H1 (cell line): ENCODE measurements at regions not wholly inside any gene's neighbourhood (a gene's known extent, or its start where the extent isn't known, plus 50 kb on each side); places are given as distances from the start of the nearest gene placed in this dataset.

Experiments used
- CTCF ChIA-PET: fragments of 300-600 bp; sonication (Branson Sonifier 250); formaldehyde crosslinking; loops from one replicate; lab custom pipeline; 2021; ENCODE audit not compliant: partially characterized antibody; lab: Charles Lee
- POLR2A ChIA-PET: fragments of 300-600 bp; sonication (Branson Sonifier 250); formaldehyde crosslinking; loops from one replicate; lab custom pipeline; 2021; ENCODE audit warnings: inconsistent platforms; ENCODE audit not compliant: partially characterized antibody; lab: Charles Lee
- DNase-seq, 2 experiments: peaks; one replicate each; pipeline versions ENCODE4 v3.0.0 to v3.0.0-alpha.2; 2010 to 2022; ENCODE audit warnings: low spot score in 2 of 2, low read depth in 1 of 2, mixed read lengths in 1 of 2
- FAIRE-seq: peaks from 2 replicates; lab custom pipeline; 2011; peaks lifted over from hg19 to GRCh38; lab: Jason Lieb, UNC
- H2AFZ ChIP-seq: 2 replicates; pipeline ENCODE4 v1.8.1; 2012; ENCODE audit warnings: low read length, inconsistent platforms
- H2AK5ac ChIP-seq: 2 replicates; pipeline ENCODE4 v1.6.1; 2013; ENCODE audit warnings: low read depth, low read length
- H2BK120ac ChIP-seq: replicated peaks from 2 replicates; pipeline ENCODE3; 2013; ENCODE audit warnings: low read depth, low read length, inconsistent platforms
- H2BK12ac ChIP-seq: 2 replicates; pipeline ENCODE4 v1.6.1; 2013; ENCODE audit warnings: low read depth, low read length
- H2BK15ac ChIP-seq: 2 replicates; pipeline ENCODE4 v1.6.1; 2013; ENCODE audit warnings: low read length
- H2BK20ac ChIP-seq: 2 replicates; pipeline ENCODE4 v1.6.1; 2013; ENCODE audit warnings: low read length
- H2BK5ac ChIP-seq: 2 replicates; pipeline ENCODE4 v1.6.1; 2013; ENCODE audit warnings: low read depth, low read length
- H3K14ac ChIP-seq: 2 replicates; pipeline ENCODE4 v1.6.1; 2013; ENCODE audit warnings: inconsistent platforms; ENCODE audit not compliant: insufficient read length
- H3K18ac ChIP-seq: 2 replicates; pipeline ENCODE4 v1.6.1; 2013; ENCODE audit warnings: low read length; ENCODE audit errors: extremely low read depth
- H3K23ac ChIP-seq: 2 replicates; pipeline ENCODE4 v1.6.1; 2013; ENCODE audit warnings: inconsistent platforms; ENCODE audit not compliant: insufficient read length
- H3K23me2 ChIP-seq: 2 replicates; pipeline ENCODE4 v1.6.1; 2013; ENCODE audit warnings: low read depth, low read length
- H3K27ac ChIP-seq: 2 replicates; pipeline ENCODE4 v1.6.1; 2011; ENCODE audit warnings: low read depth, low read length, inconsistent platforms
- H3K27me3 ChIP-seq, 4 experiments: replicated peaks in 1 of 4; 1 replicate in 1 of 4; 2 replicates in 3 of 4; pipeline versions ENCODE4 v1.6.1 to v1.8.1; 2011 to 2013; ENCODE audit warnings: low read length in 3 of 4, mild to moderate bottlenecking in 3 of 4, inconsistent platforms in 2 of 4, mixed read lengths in 2 of 4, moderate library complexity in 1 of 4; ENCODE audit not compliant: control insufficient read depth in 3 of 4, insufficient read depth in 3 of 4; ENCODE audit errors: extremely low read depth in 1 of 4
- H3K36me3 ChIP-seq, 4 experiments: 2 replicates each; pipeline versions ENCODE4 v1.6.1 to v1.8.1; 2011 to 2013; ENCODE audit warnings: mild to moderate bottlenecking in 4 of 4, low read length in 3 of 4, moderate library complexity in 2 of 4, control low read depth in 1 of 4, inconsistent platforms in 1 of 4; ENCODE audit not compliant: insufficient read depth in 4 of 4, control insufficient read depth in 2 of 4
- H3K4ac ChIP-seq: replicated peaks from 2 replicates; pipeline ENCODE3; 2013; ENCODE audit warnings: low read length, low read depth, mixed read lengths, inconsistent platforms; ENCODE audit not compliant: insufficient read length
- H3K4me1 ChIP-seq, 4 experiments: replicated peaks in 1 of 4; 1 replicate in 1 of 4; 2 replicates in 3 of 4; pipeline versions ENCODE4 v1.6.1 to v1.8.1; 2011 to 2013; ENCODE audit warnings: low read length in 3 of 4, inconsistent platforms in 2 of 4, mixed read lengths in 1 of 4; ENCODE audit not compliant: insufficient read depth in 4 of 4, control insufficient read depth in 3 of 4
- H3K4me2 ChIP-seq, 2 experiments: 2 replicates each; pipeline versions ENCODE4 v1.6.1 to v1.8.1; 2011 to 2013; ENCODE audit warnings: low read depth in 2 of 2, low read length in 2 of 2, control low read depth in 1 of 2, inconsistent platforms in 1 of 2, mild to moderate bottlenecking in 1 of 2; ENCODE audit not compliant: insufficient read depth in 1 of 2
- H3K4me3 ChIP-seq, 4 experiments: fragments of 200-600, 300-600 bp in 1 of 4; sonication (generic), shearing (Covaris generic), sonication (Bioruptor Twin) in 1 of 4; 2 replicates each; pipeline versions ENCODE4 v1.5.1 to v1.8.1; 2011 to 2016; ENCODE audit warnings: low read length in 4 of 4, low read depth in 3 of 4, control low read depth in 2 of 4, inconsistent platforms in 2 of 4, mild to moderate bottlenecking in 2 of 4, mixed read lengths in 1 of 4, moderate library complexity in 1 of 4; ENCODE audit not compliant: insufficient read depth in 2 of 4; ENCODE audit errors: extremely low read depth in 1 of 4
- H3K56ac ChIP-seq: replicated peaks from 2 replicates; pipeline ENCODE3; 2013; ENCODE audit warnings: low read depth, mild to moderate bottlenecking, mixed read lengths, low read length, inconsistent platforms; ENCODE audit not compliant: insufficient read length
- H3K79me1 ChIP-seq: 2 replicates; pipeline ENCODE4 v1.6.1; 2013; ENCODE audit warnings: low read depth, low read length, control low read depth
- H3K79me2 ChIP-seq, 2 experiments: 2 replicates each; pipeline versions ENCODE4 v1.6.1 to v1.8.1; 2012 to 2013; ENCODE audit warnings: low read length in 2 of 2, mild to moderate bottlenecking in 2 of 2, inconsistent platforms in 1 of 2; ENCODE audit not compliant: insufficient read depth in 2 of 2, control insufficient read depth in 1 of 2
- H3K9ac ChIP-seq, 4 experiments: replicated peaks in 1 of 4; 1 replicate in 1 of 4; 2 replicates in 3 of 4; pipeline versions ENCODE4 v1.6.1 to v1.8.1; 2011 to 2013; ENCODE audit warnings: low read depth in 3 of 4, low read length in 3 of 4, control low read depth in 2 of 4, mild to moderate bottlenecking in 2 of 4, moderate library complexity in 2 of 4, inconsistent platforms in 1 of 4; ENCODE audit errors: extremely low read depth in 1 of 4
- H3K9me3 ChIP-seq, 2 experiments: 2 replicates each; pipeline versions ENCODE4 v1.6.1 to v1.8.1; 2012 to 2013; ENCODE audit warnings: mild to moderate bottlenecking in 2 of 2, moderate library complexity in 2 of 2, control low read depth in 1 of 2, inconsistent platforms in 1 of 2, low read depth in 1 of 2, low read length in 1 of 2, mixed read lengths in 1 of 2; ENCODE audit not compliant: insufficient read depth in 2 of 2
- H4K20me1 ChIP-seq, 2 experiments: replicated peaks in 1 of 2; 2 replicates each; pipeline versions ENCODE3 to v1.8.1; 2011 to 2013; ENCODE audit warnings: inconsistent platforms in 2 of 2, low read length in 2 of 2, mild to moderate bottlenecking in 1 of 2; ENCODE audit not compliant: insufficient read depth in 2 of 2, control insufficient read depth in 1 of 2
- H4K5ac ChIP-seq: 2 replicates; pipeline ENCODE4 v1.6.1; 2013; ENCODE audit warnings: low read length, low read depth, mixed read lengths, inconsistent platforms; ENCODE audit not compliant: insufficient read length
- H4K8ac ChIP-seq: 2 replicates; pipeline ENCODE4 v1.8.0; 2013; ENCODE audit warnings: mild to moderate bottlenecking, moderate library complexity, low read length, inconsistent platforms; ENCODE audit not compliant: insufficient read depth; ENCODE audit errors: extremely low read depth
- H4K91ac ChIP-seq: replicated peaks from 2 replicates; pipeline ENCODE3; 2013; ENCODE audit warnings: low read length, mixed read lengths, inconsistent platforms; ENCODE audit not compliant: insufficient read length
- CTBP2 ChIP-seq: IDR thresholded peaks from 2 replicates; pipeline ENCODE4 v1.7.0; 2011; ENCODE audit warnings: borderline replicate concordance, mild to moderate bottlenecking, moderate library complexity, mixed read lengths, low read length; ENCODE audit not compliant: insufficient read depth, insufficient read length
- EZH2 ChIP-seq: fragments of 200-600 bp; sonication (generic); IDR thresholded peaks from 2 replicates; pipeline ENCODE4 v1.7.1; 2012; ENCODE audit warnings: low read depth, mild to moderate bottlenecking, moderate library complexity, low read length, inconsistent platforms; ENCODE audit not compliant: severe bottlenecking
- JUN ChIP-seq: IDR thresholded peaks from 2 replicates; pipeline ENCODE4 v1.6.1; 2011; ENCODE audit warnings: low read depth, mild to moderate bottlenecking, improper control_type of control experiment, low read length
- JUND ChIP-seq: IDR thresholded peaks from 2 replicates; pipeline ENCODE4 v1.6.1; 2011; ENCODE audit warnings: mild to moderate bottlenecking, improper control_type of control experiment, low read length
- KDM1A ChIP-seq: fragments of 200-600, 300-600 bp; sonication (generic); IDR thresholded peaks from 2 replicates; pipeline ENCODE4 v1.7.1; 2016; ENCODE audit warnings: mild to moderate bottlenecking, low read length, borderline replicate concordance
- KDM5A ChIP-seq: fragments of 200-600 bp; IDR thresholded peaks from 2 replicates; pipeline ENCODE4 v1.7.1; 2012; ENCODE audit warnings: mild to moderate bottlenecking, low read length, inconsistent platforms, mixed read lengths
- RBBP5 ChIP-seq: IDR thresholded peaks from 2 replicates; pipeline ENCODE4 v1.7.1; 2012; ENCODE audit warnings: low read depth, mild to moderate bottlenecking, inconsistent platforms, low read length, moderate library complexity, borderline replicate concordance
- SIX5 ChIP-seq: IDR thresholded peaks from 2 replicates; pipeline ENCODE4 v1.6.1; 2011; ENCODE audit warnings: mild to moderate bottlenecking, low read depth, low read length
- USF2 ChIP-seq: IDR thresholded peaks from 2 replicates; pipeline ENCODE4 v1.6.1; 2011; ENCODE audit warnings: low read length, improper control_type of control experiment
- YY1 ChIP-seq: IDR thresholded peaks from 2 replicates; pipeline ENCODE4 v1.6.1; 2011; ENCODE audit warnings: low read depth, mild to moderate bottlenecking, low read length
- ZNF274 ChIP-seq: IDR thresholded peaks from 2 replicates; pipeline ENCODE4 v1.7.0; 2012; ENCODE audit warnings: low read length, borderline replicate concordance; ENCODE audit errors: extremely low read depth
- WGBS, 2 experiments: shearing (Covaris generic) in 1 of 2; methylation state at CpG; one replicate each; pipeline versions ENCODE4 v1.1.6 to v1.1.7; 2013 to 2015; ENCODE audit warnings: low lambda C conversion rate in 2 of 2, mixed read lengths in 2 of 2, inconsistent platforms in 1 of 2, low coverage in 1 of 2, missing lambda C conversion rate in 1 of 2; ENCODE audit not compliant: insufficient replicate concordance in 2 of 2, insufficient coverage in 1 of 2, insufficient read length in 1 of 2; ENCODE audit errors: extremely low coverage in 1 of 2, missing lambda C conversion rate in 1 of 2; 5-methylcytosine and 5-hydroxymethylcytosine counted together
- TF ChIP-seq, protein P1 (sequence below): IDR thresholded peaks from 2 replicates; pipeline ENCODE4 v1.6.1; 2012; ENCODE audit warnings: low read length, inconsistent platforms

- no peak overlapping the region for H4K8ac ChIP-seq
- H4K20me1 ChIP-seq: no peaks in the 10 kb centered on the region
- no peak overlapping the region for H2BK15ac ChIP-seq
- H3K27me3 ChIP-seq: no peaks in the 10 kb centered on the region
- H2AFZ ChIP-seq: no peak overlapping the region
- H2AK5ac ChIP-seq: no peak overlapping the region
- no peak overlapping the region for H2BK5ac ChIP-seq
- no peaks in the 10 kb centered on the region for H3K9me3 ChIP-seq
- H3K4me3 ChIP-seq: no peak overlapping the region
- no peaks in the 10 kb centered on the region for H3K4me1 ChIP-seq
- no peak overlapping the region for H2BK12ac ChIP-seq
- DNase-seq (no peak), FAIRE-seq (no peak)
- H3K56ac ChIP-seq: no peak overlapping the region
- no peak overlapping the region for H3K14ac ChIP-seq
- H3K79me2 ChIP-seq: no peaks in the 10 kb centered on the region
- H3K4ac ChIP-seq: no peak overlapping the region
- H4K91ac ChIP-seq: no peak overlapping the region
- H3K23ac ChIP-seq: no peak overlapping the region
- no peak overlapping the region for H3K9ac ChIP-seq
- 87% methylated on average over 3 of the region's 3 CpGs; no CpG with 5 or more reads in 1 of the 2 experiments for WGBS, 2 experiments
- H3K4me2 ChIP-seq: no peak overlapping the region
- no peak overlapping the region for H3K18ac ChIP-seq
- no peaks in the 10 kb centered on the region for H3K36me3 ChIP-seq
- no peak overlapping the region for H4K5ac ChIP-seq
- POLR2A ChIA-PET: no interaction called here
- H2BK20ac ChIP-seq: no peak overlapping the region
- H3K23me2 ChIP-seq: no peaks in the 10 kb centered on the region
- H3K79me1 ChIP-seq: no peaks in the 10 kb centered on the region
- H2BK120ac ChIP-seq: no peak overlapping the region
- H3K27ac ChIP-seq: no peak overlapping the region
- CTCF ChIA-PET: interaction anchor here (1.5 kb wide), 1 partner anchor 29 kb away, joined by 4 read pairs; no protein-coding TSS in a partner anchor
- TF ChIP-seq SIX5 (no peak), KDM5A (no peak), KDM1A (no peak), JUND (no peak), JUN (no peak), ZNF274 (no peak), RBBP5 (no peak), USF2 (no peak), CTBP2 (no peak), YY1 (no peak), EZH2 (no peak)
- TF ChIP-seq, protein P1, sequence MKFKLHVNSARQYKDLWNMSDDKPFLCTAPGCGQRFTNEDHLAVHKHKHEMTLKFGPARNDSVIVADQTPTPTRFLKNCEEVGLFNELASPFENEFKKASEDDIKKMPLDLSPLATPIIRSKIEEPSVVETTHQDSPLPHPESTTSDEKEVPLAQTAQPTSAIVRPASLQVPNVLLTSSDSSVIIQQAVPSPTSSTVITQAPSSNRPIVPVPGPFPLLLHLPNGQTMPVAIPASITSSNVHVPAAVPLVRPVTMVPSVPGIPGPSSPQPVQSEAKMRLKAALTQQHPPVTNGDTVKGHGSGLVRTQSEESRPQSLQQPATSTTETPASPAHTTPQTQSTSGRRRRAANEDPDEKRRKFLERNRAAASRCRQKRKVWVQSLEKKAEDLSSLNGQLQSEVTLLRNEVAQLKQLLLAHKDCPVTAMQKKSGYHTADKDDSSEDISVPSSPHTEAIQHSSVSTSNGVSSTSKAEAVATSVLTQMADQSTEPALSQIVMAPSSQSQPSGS: no peak
Observed at GRCh38 chr2:5264361-5264760, 427.8 kb upstream of the SOX11 start.
